Muscle layer of duodenum (tissue), 2 donors: ENCODE measurements at regions not wholly inside any gene's neighbourhood (a gene's known extent, or its start where the extent isn't known, plus 50 kb on each side); places are given as distances from the start of the nearest gene placed in this dataset.
"Not testable (repeated sequence)": the region's sequence is repeated elsewhere in the genome, so short reads cannot be mapped to it uniquely, and the experiment has no call there.

Experiments
- H3K27ac ChIP-seq: one replicate; pipeline ENCODE4 v1.7.0; 2013; ENCODE audit warnings: mild to moderate bottlenecking, low read length
- H3K27me3 ChIP-seq: one replicate; pipeline ENCODE4 v1.7.0; 2013; ENCODE audit warnings: low read depth, mild to moderate bottlenecking, control low read depth, low read length
- H3K36me3 ChIP-seq, 2 donors: one replicate each; pipeline ENCODE4 v1.7.0; 2013; ENCODE audit warnings: low read length in 2 of 2, control low read depth in 1 of 2, mild to moderate bottlenecking in 1 of 2; ENCODE audit not compliant: insufficient read depth in 2 of 2, control insufficient read depth in 1 of 2
- H3K4me1 ChIP-seq, 2 donors: one replicate each; pipeline ENCODE4 v1.7.0; 2013; ENCODE audit warnings: low read length in 2 of 2, mild to moderate bottlenecking in 2 of 2, control low read depth in 1 of 2, moderate library complexity in 1 of 2; ENCODE audit not compliant: insufficient read depth in 2 of 2, control insufficient read depth in 1 of 2
- H3K4me3 ChIP-seq, 2 donors: one replicate each; pipeline ENCODE4 v1.7.0; 2013; ENCODE audit warnings: low read length in 2 of 2, low read depth in 1 of 2, mild to moderate bottlenecking in 1 of 2
- H3K9me3 ChIP-seq, 2 donors: one replicate each; pipeline ENCODE4 v1.7.0; 2013; ENCODE audit warnings: low read length in 2 of 2, control low read depth in 1 of 2, mild to moderate bottlenecking in 1 of 2; ENCODE audit not compliant: control insufficient read depth in 1 of 2
- donor health status: healthy.

DNA sequence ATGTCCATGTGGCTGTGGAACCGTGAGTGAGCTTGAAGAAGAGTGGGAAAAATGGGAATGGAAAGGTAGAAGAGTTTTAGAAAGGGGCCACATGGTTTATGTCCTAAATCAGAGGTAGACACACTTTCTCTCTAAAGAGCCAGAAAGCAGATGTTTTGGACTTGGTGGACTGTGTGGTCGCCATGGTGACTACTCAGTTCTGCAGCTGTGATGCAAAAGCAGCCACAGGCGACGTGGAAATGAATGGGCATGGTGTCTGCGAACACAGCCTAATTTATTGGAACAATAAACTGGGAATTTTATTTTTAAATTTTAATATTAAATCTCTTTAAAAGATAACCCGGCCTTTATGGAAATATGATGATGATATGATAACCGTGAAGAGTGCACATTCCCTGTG is 386.0 kb upstream of the FAT1 start:
- Histone ChIP-seq H3K36me3 (no peaks in the 10 kb centered on the region), H3K4me3 (no peak overlapping the region), H3K4me1 (no peaks in the 10 kb centered on the region), H3K9me3 (no peaks in the 10 kb centered on the region), H3K27me3 (no peaks in the 10 kb centered on the region), H3K27ac (no peak overlapping the region)

DNA sequence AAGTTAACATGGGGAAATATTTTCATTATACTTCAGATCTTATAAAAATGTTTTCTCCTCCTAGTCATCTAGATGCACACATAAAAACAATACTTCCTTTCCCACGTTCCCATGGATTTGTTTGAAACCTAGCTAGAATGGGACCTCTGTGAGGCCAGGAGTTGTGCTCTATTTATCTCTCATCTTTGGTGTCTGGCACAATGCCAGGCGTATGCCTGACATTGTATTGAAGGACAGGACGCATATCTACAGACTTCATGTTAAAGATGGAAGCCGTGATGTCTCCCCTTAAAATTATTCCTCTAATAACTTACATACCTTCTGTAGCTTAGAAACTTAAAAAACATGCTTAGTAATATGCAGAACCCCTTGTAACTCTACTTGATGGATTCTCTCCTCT is 394.5 kb upstream of the FAT1 start:
- H3K27ac ChIP-seq = no peak overlapping the region
- H3K36me3 ChIP-seq = no peaks in the 10 kb centered on the region
- H3K27me3 ChIP-seq = no peaks in the 10 kb centered on the region
- H3K4me3 ChIP-seq = no peak overlapping the region
- no peaks in the 10 kb centered on the region for H3K4me1 ChIP-seq
- H3K9me3 ChIP-seq = no peaks in the 10 kb centered on the region

DNA sequence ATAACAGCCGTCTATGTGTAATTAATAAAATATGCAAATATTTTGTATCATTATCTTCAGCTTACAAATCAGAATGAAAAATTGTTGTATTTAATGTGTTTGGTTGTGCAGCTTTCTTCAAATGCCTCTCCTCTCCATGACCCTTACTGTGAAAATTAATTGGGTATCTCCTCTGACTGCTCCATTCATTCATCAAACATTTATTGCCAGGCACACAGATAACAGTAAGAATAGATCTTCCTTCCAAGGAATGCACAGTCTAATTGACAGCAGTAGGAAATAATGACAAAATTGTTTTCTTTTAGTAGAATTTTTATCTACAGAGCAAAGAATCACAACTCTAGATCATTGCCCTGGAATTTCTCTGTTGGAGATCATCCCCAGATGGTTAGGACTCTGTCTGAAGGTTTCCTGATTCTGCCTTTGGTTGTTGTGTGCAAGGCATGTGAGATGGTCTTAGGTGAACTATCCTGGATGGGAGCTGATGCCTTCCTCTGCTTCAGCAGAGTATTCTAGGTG is 395.0 kb upstream of the FAT1 start:
- H3K27me3 ChIP-seq = no peaks in the 10 kb centered on the region
- no peaks in the 10 kb centered on the region for H3K36me3 ChIP-seq
- H3K4me1 ChIP-seq = no peaks in the 10 kb centered on the region
- no peak overlapping the region for H3K27ac ChIP-seq
- no peaks in the 10 kb centered on the region for H3K9me3 ChIP-seq
- no peak overlapping the region for H3K4me3 ChIP-seq

DNA sequence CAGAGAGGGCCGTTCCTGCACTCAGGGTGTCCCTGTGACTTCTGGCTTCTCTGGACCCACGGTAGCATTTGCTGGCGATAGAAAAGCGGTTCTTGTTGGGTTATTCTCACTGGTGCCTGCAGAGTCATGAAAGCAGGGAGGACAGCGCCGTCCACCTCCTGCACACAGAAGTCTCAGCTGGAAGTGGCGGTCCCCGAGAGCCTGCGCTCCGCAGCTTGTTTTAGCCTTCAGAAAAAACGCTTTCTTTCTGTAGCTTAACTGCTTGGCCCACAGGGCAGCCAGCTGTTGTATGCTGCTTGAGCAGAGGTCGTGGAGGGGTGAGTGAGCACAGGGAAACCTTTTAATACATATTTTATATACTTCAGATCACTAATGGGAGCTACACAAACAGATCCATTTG is 400.7 kb upstream of the FAT1 start:
- Histone ChIP-seq H3K4me1 (no peaks in the 10 kb centered on the region), H3K4me3 (no peak overlapping the region), H3K27me3 (no peaks in the 10 kb centered on the region), H3K36me3 (no peaks in the 10 kb centered on the region), H3K27ac (no peak overlapping the region), H3K9me3 (no peaks in the 10 kb centered on the region)

DNA sequence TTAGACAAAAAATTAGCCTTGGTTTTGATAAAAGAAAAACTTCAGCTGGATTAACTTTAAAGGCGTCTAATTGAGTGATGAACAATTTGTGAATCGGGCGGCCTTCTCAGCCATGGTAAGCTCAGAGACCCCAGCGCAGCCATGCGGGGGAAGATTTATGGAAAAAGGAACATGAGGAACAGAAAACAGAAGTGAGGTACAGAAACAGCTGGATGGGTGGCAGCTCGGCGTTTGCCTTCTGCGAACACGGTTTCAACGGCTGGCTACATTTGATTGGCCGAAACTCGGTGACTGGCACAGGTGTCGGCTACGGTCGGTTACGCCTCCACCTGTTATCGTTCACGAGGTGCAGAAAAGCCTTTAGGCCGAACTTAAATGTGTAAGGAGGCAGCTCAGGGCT is 401.4 kb upstream of the FAT1 start:
- H3K36me3 ChIP-seq = no peaks in the 10 kb centered on the region
- H3K27ac ChIP-seq = no peak overlapping the region
- H3K27me3 ChIP-seq = no peaks in the 10 kb centered on the region
- no peak overlapping the region for H3K4me3 ChIP-seq
- no peaks in the 10 kb centered on the region for H3K9me3 ChIP-seq
- no peaks in the 10 kb centered on the region for H3K4me1 ChIP-seq

DNA sequence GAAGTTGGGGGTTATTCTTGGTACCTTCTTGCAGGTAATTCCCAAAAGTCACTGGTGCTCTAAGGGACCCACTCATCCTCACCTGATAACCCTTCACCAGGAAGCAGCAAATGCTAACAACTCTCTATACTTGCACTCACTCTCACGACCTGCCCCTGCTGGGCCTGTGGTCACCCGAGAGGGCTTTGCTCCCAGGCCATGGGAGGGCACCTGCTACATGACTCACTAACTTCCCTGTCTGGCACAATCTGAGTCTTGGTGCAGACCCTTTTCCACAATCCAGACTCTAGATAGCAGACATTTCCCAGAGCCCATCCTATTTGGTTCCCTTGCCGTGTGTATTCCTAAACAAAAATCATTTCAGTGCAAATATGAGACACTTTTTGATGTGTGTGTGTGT is 403.8 kb upstream of the FAT1 start:
- Histone ChIP-seq H3K27ac (no peak overlapping the region), H3K9me3 (peaks cover 0 to 3% of the 10 kb centered on the region in 2 donors), H3K27me3 (no peaks in the 10 kb centered on the region)

DNA sequence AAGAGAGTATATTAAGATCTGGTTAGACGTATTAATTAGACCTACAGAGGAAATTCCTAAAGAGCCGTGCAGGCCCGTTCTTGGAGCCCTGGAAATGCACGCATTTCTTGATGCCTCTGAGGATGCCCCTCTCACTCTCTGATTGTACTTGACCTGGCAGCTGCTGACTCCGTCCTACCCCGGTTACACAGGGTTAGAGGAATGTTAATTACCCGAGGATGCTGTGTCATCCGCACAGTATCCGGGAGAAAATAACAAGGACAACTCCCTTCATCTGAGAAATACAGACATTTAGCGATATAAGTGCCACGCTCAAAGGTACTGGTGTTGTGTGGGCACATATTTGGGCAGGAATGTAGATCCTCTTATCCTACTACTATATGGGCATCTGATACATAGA is 404.6 kb upstream of the FAT1 start:
- no peak overlapping the region for H3K4me3 ChIP-seq
- no peaks in the 10 kb centered on the region for H3K27me3 ChIP-seq
- H3K4me1 ChIP-seq = no peaks in the 10 kb centered on the region
- H3K36me3 ChIP-seq = no peaks in the 10 kb centered on the region
- H3K9me3 ChIP-seq = peaks cover 0 to 3% of the 10 kb centered on the region in 2 donors
- H3K27ac ChIP-seq = no peak overlapping the region

More for the DNA sequence above, 403.8 kb upstream of the FAT1 start:
- no peaks in the 10 kb centered on the region for H3K36me3 ChIP-seq
- no peaks in the 10 kb centered on the region for H3K4me1 ChIP-seq
- no peak overlapping the region for H3K4me3 ChIP-seq

DNA sequence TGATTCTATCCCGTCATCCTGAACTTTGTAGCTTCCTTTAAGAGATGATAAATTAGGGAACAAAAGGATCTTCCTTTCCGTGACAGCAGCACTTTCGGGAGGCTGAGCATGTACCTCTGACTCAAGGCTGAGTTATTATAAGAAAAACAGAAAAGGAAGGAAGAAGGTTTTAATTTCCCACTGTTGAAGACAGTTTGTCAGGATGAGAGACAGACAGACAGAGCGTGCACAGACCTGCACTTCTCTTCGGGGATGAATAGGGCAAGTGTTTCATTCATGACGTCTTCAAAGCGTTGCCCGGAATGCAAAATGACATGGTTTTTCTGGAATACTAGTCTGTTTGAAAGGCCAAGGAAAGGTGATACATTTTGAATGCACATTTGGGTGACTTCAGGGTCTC is 405.3 kb upstream of the FAT1 start:
- no peaks in the 10 kb centered on the region for H3K27me3 ChIP-seq
- H3K9me3 ChIP-seq = peaks cover 0 to 3% of the 10 kb centered on the region in 2 donors
- no peaks in the 10 kb centered on the region for H3K36me3 ChIP-seq
- H3K27ac ChIP-seq = no peak overlapping the region
- H3K4me3 ChIP-seq = no peak overlapping the region
- H3K4me1 ChIP-seq = no peaks in the 10 kb centered on the region

DNA sequence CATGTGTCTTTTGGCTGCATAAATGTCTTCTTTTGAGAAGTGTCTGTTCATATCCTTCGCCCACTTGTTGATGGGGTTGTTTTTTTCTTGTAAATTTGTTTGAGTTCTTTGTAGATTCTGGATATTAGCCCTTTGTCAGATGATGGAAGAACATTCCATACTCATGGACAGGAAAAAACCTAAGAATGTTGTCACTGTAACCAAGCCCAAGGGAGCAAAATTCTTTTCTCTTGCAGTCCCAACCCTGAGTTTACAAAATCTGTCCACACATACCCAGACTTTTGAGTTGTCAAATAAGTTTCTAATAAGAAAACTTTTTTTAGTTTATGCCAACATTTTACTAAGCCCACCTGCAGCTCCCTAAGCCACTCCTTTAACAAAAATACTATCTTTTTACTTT is 408.2 kb upstream of the FAT1 start:
- H3K9me3 ChIP-seq, H3K27ac ChIP-seq, H3K4me1 ChIP-seq, H3K4me3 ChIP-seq, H3K27me3 ChIP-seq, H3K36me3 ChIP-seq: not testable (repeated sequence)

DNA sequence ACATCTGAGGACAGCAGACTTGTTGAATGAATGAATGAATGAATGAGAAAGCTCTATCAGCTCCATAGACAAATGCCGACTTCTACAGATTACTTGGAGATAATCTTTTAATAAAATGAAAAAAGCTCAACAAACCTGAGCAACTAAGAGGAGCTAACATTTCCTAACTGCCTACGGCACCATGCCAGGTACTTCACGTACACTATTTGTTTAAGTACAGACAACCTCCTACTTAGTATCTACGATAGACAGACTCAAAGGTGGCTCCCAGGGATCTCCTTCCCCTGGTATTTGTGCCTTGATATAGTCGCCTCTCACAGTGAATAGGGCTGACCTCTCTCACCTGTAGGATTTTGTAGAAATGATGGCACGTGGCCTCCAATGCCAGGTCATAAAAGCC is 412.2 kb upstream of the FAT1 start:
- H3K9me3 ChIP-seq = no peaks in the 10 kb centered on the region

DNA sequence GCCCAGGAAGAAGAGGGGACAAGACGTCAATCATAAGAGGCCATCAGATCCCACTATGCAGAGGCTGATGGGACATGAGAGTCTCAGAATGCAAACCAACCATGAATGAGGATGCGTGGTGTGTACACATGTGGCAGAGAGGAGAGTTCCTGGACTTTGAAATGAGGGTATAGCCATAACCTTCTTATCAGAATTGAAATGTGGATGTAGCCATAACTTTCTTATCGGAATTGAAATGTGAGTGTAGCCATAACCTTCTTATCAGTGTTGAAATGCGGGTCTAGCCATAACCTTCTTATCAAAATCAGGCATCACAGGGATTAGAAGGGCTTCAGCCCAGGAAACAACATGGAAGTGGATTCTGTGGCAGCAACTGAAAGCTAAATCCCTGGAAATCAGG is 415.5 kb upstream of the FAT1 start:
- no peak overlapping the region for H3K27ac ChIP-seq
- no peaks in the 10 kb centered on the region for H3K27me3 ChIP-seq
- no peaks in the 10 kb centered on the region for H3K4me1 ChIP-seq
- no peak overlapping the region for H3K4me3 ChIP-seq
- no peaks in the 10 kb centered on the region for H3K36me3 ChIP-seq
- H3K9me3 ChIP-seq = no peaks in the 10 kb centered on the region

More for the DNA sequence above, 412.2 kb upstream of the FAT1 start:
- Histone ChIP-seq H3K4me1 (no peaks in the 10 kb centered on the region), H3K27ac (no peak overlapping the region), H3K4me3 (no peak overlapping the region), H3K36me3 (no peaks in the 10 kb centered on the region), H3K27me3 (no peaks in the 10 kb centered on the region)

DNA sequence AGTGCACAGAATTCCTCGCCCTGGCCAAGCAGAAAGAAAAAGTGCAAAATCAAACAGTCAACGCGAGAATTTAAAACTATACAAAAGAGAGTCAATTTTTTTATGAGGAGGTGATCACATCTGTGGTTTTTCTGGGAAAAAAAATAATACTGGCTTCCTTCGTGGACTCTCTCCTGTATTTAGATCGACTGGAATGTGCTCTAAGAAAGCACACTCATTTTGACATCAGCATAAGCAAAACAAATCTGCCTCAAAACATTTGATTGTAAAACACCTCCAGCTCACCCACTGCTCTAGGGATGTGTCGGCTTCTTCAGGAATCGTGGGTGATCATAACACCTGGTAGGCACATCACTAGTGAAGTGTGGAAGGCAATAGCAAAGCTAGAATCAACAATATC is 417.4 kb upstream of the FAT1 start:
- Histone ChIP-seq H3K4me3 (no peak overlapping the region), H3K36me3 (no peaks in the 10 kb centered on the region)

More for the DNA sequence above, 417.4 kb upstream of the FAT1 start:
- no peaks in the 10 kb centered on the region for H3K9me3 ChIP-seq
- H3K27me3 ChIP-seq = no peaks in the 10 kb centered on the region
- H3K4me1 ChIP-seq = no peaks in the 10 kb centered on the region
- H3K27ac ChIP-seq = no peak overlapping the region
